ENCODE measurements at regions not wholly inside any gene's neighbourhood (a gene's known extent, or its start where the extent isn't known, plus 50 kb on each side); places are given as distances from the start of the nearest gene placed in this dataset.

DNA sequence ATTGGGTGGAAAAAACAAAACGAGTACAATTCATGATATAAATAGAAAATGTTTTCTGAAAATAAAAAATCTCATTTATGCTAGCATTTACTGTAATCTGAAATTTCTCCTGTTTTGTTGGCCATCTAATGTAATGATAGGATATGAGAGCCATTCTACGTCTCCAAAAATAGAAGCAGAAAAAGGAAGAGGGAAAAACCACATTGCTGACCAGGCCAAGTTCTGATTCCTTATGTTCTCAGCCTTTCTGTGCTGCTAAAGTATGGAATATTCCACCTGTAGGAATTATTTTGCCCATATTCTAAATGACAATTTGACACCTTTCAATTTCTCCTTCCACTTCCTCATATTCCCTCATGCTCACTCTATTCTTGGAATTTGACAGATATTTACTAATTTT is 110.2 kb downstream of the TBXT start:
- DNase-seq (no peak), ATAC-seq (no peak)
- no peaks in the 10 kb centered on the region for H3K27me3 ChIP-seq
- H3K27ac ChIP-seq, result no peak overlapping the region
- no peaks in the 10 kb centered on the region for H3K4me1 ChIP-seq
- TF ChIP-seq, protein P1, sequence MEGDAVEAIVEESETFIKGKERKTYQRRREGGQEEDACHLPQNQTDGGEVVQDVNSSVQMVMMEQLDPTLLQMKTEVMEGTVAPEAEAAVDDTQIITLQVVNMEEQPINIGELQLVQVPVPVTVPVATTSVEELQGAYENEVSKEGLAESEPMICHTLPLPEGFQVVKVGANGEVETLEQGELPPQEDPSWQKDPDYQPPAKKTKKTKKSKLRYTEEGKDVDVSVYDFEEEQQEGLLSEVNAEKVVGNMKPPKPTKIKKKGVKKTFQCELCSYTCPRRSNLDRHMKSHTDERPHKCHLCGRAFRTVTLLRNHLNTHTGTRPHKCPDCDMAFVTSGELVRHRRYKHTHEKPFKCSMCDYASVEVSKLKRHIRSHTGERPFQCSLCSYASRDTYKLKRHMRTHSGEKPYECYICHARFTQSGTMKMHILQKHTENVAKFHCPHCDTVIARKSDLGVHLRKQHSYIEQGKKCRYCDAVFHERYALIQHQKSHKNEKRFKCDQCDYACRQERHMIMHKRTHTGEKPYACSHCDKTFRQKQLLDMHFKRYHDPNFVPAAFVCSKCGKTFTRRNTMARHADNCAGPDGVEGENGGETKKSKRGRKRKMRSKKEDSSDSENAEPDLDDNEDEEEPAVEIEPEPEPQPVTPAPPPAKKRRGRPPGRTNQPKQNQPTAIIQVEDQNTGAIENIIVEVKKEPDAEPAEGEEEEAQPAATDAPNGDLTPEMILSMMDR (IDR thresholded peaks at IDR 0.05 in 4 of 5, conservative IDR thresholded peaks at IDR 0.05 in 1 of 5), result no peak
- no peak for TF ChIP-seq POLR2A (IDR thresholded peaks at IDR 0.05)
- peaks cover 0 to 14% (median 0%) of the 10 kb centered on the region in 3 donors for H3K9me3 ChIP-seq
- intact Hi-C loops (cut with DNase I; ENCODE audit: low total_unique reads), result no loop called here
- in situ Hi-C loops (cut with MboI; ENCODE audit: low sequenced_read_pairs in 4 of 4), result no loop called here
- H3K4me3 ChIP-seq, result no peak overlapping the region
- H3K36me3 ChIP-seq, result no peaks in the 10 kb centered on the region

DNA sequence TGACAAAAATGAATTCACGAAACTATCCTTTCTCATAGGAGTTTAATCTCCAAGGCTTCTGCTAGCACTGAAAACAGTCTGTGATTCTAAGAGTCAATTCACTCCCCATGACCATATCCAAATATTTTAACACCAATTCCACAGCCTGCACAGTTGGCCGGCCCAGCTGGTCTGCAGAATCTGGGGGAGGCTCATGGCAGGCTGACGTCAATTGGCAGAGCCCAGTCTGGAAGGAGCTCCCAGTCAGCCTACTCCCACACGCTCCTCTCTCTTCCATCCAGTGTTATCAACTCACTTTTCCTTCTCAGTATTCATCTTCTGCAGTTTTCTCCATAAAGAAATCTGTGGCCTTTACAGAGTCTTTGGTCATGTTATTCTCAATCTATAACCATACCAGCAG is 111.0 kb downstream of the TBXT start:
- intact Hi-C loops (cut with DNase I; ENCODE audit: low total_unique reads) (no loop called here), in situ Hi-C loops (cut with MboI; ENCODE audit: low sequenced_read_pairs in 4 of 4) (no loop called here)
- ATAC-seq (no peak), DNase-seq (no peak)
- Histone ChIP-seq H3K9me3 (peaks cover 0 to 14% (median 0%) of the 10 kb centered on the region in 3 donors), H3K4me1 (no peaks in the 10 kb centered on the region), H3K36me3 (no peaks in the 10 kb centered on the region), H3K4me3 (no peak overlapping the region), H3K27ac (no peak overlapping the region), H3K27me3 (no peaks in the 10 kb centered on the region)
- TF ChIP-seq, protein P1 (IDR thresholded peaks at IDR 0.05 in 4 of 5, conservative IDR thresholded peaks at IDR 0.05 in 1 of 5), result no peak
- no peak for TF ChIP-seq POLR2A (IDR thresholded peaks at IDR 0.05)

DNA sequence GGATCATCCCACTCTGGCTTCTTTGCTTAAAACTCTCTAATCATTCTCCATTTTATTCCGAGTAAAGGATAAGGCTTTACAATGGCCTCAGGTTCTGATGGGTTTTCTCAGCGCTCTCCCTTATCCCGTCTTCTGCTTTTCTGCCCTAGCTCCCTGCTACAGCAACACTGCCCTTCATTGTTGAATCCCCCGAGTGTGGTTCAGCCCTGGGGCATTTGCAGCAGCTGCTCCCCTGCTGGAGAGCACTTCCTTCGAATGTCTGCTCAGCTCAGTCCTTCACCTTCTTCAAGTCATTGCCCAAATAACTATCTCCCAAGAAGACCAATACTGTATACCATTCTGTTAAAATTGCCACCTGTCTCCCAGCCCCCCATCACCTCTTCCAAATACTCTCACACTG is 111.8 kb downstream of the TBXT start:
- H3K27me3 ChIP-seq, result no peaks in the 10 kb centered on the region
- no peak overlapping the region for H3K27ac ChIP-seq
- no peak overlapping the region for H3K4me3 ChIP-seq
- intact Hi-C loops (cut with DNase I; ENCODE audit: low total_unique reads), result no loop called here
- H3K9me3 ChIP-seq, result peaks cover 0 to 14% (median 0%) of the 10 kb centered on the region in 3 donors
- in situ Hi-C loops (cut with MboI; ENCODE audit: low sequenced_read_pairs in 4 of 4), result no loop called here
- no peaks in the 10 kb centered on the region for H3K4me1 ChIP-seq
- no peaks in the 10 kb centered on the region for H3K36me3 ChIP-seq
- no peak for DNase-seq
- no peak for ATAC-seq
- no peak for TF ChIP-seq POLR2A (IDR thresholded peaks at IDR 0.05)
- TF ChIP-seq, protein P1 (IDR thresholded peaks at IDR 0.05 in 4 of 5, conservative IDR thresholded peaks at IDR 0.05 in 1 of 5), result no peak

DNA sequence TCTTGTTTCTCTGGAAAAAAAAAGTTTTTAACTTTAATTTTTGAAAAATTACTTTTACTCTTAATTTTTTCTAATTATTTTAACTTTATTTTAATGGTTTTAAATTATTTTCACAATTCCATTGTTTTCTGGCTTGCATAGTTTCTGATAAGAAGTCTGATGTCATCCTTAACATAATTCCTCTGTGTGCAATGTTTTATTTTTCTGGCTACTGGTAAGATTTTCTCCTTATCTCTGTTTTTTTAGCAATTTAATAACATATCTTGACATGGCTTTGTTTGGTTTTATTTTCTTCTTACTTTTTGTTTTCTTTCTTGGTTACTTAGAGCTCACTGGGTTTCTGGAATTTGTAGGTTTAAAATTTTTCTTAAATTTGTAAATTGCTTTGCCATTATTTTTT is 114.8 kb downstream of the TBXT start:
- H3K27ac ChIP-seq, result no peak overlapping the region
- H3K36me3 ChIP-seq, result no peaks in the 10 kb centered on the region
- H3K4me3 ChIP-seq, result no peak overlapping the region
- no peak for ATAC-seq
- TF ChIP-seq POLR2A (IDR thresholded peaks at IDR 0.05), result no peak
- TF ChIP-seq, protein P1 (IDR thresholded peaks at IDR 0.05 in 4 of 5, conservative IDR thresholded peaks at IDR 0.05 in 1 of 5), result no peak
- H3K4me1 ChIP-seq, result no peaks in the 10 kb centered on the region
- DNase-seq, result no peak
- intact Hi-C loops (cut with DNase I; ENCODE audit: low total_unique reads), result no loop called here
- no peaks in the 10 kb centered on the region for H3K27me3 ChIP-seq
- peaks cover 0 to 14% (median 0%) of the 10 kb centered on the region in 3 donors for H3K9me3 ChIP-seq
- in situ Hi-C loops (cut with MboI; ENCODE audit: low sequenced_read_pairs in 4 of 4), result no loop called here

DNA sequence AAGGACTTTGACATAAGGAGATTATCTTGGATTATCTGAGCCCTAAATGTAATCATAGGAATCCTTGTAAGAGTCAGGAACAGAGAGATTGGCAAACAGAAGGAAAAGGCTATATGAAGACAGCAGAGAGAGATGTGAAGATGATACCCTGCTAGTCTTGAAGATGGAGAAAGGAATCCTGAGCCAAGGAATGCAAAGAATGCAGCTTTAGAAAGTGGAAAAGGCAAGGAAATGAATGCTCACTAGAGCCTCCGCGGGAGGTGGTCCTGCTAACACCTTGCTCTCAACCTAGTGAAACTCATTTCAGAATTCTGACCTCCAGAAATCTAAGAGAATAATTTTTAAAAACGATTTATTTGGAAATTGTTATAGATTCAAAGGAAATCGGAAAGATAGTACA is 117.1 kb downstream of the TBXT start:
- H3K4me1 ChIP-seq, result no peaks in the 10 kb centered on the region
- TF ChIP-seq POLR2A (IDR thresholded peaks at IDR 0.05), result no peak
- TF ChIP-seq, protein P1 (IDR thresholded peaks at IDR 0.05 in 4 of 5, conservative IDR thresholded peaks at IDR 0.05 in 1 of 5), result no peak
- H3K36me3 ChIP-seq, result no peaks in the 10 kb centered on the region
- H3K4me3 ChIP-seq, result no peak overlapping the region
- DNase-seq (no peak), ATAC-seq (no peak)
- H3K27me3 ChIP-seq, result no peaks in the 10 kb centered on the region
- H3K27ac ChIP-seq, result no peak overlapping the region
- intact Hi-C loops (cut with DNase I; ENCODE audit: low total_unique reads) (no loop called here), in situ Hi-C loops (cut with MboI; ENCODE audit: low sequenced_read_pairs in 4 of 4) (no loop called here)
- H3K9me3 ChIP-seq, result peaks cover 0 to 14% (median 0%) of the 10 kb centered on the region in 3 donors

Measured in gastrocnemius medialis (tissue), 4 donors.